ENCODE measurements at regions not wholly inside any gene's neighbourhood (a gene's known extent, or its start where the extent isn't known, plus 50 kb on each side); places are given as distances from the start of the nearest gene placed in this dataset.

DNA sequence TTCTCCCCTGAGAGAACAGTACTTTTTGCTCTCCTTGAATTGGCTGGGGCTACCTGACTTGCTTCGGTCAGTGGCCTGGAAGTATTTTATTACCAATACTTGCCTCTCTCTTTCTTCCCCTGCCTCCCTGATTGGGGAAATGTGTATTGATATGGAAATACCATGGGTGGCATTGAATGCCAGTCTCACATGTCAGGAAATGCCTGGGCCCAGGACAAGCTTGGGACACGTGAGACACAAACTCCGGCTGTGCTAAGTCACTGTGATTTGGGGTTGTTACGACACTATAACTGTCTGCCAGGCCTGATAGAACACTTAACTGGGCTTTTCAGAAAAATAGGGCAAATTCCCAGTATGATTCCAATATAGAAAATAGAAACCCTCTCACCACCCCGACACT, 238.3 kb downstream of the GADD45G start:
- Mint-ChIP-seq H3K4me1 (ENCODE audit: low read depth in 2 of 2) (no peaks in the 10 kb centered on the region), H3K27ac (no peak overlapping the region), H3K4me3 (no peak overlapping the region), H3K9me3 (no peaks in the 10 kb centered on the region), H3K36me3 (ENCODE audit: insufficient read depth) (peaks cover 2% of the 10 kb centered on the region), H3K27me3 (peaks cover 12 to 50% of the 10 kb centered on the region in 2 donors)
- ATAC-seq (replicated peaks) (no peak), DNase-seq (no peak)

DNA sequence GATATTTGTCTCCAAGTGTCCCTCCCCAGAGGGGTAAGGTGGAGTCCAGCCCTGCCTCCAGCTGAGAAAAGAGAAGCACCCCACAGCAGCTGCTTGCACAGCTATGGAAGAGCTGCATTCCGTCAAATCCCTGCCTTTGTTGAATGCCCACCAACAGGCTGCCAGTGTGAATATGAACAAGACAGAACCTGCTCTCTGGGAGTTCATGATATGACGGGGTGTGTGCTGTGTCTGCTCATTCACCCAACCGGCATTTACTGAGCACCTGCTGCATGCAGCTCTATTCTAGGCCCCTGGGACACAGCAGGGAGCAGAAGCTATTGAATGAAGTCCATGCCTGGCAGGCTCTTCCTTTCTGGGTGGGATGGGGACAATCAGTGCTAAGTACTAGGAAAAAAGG, 238.8 kb downstream of the GADD45G start:
- no peaks in the 10 kb centered on the region for H3K9me3 Mint-ChIP-seq
- no peak overlapping the region for H3K27ac Mint-ChIP-seq
- H3K27me3 Mint-ChIP-seq = peaks cover 16 to 55% of the 10 kb centered on the region in 2 donors
- no peaks in the 10 kb centered on the region for H3K4me1 Mint-ChIP-seq (ENCODE audit: low read depth in 2 of 2)
- ATAC-seq (replicated peaks) (no peak), DNase-seq (no peak)
- H3K36me3 Mint-ChIP-seq (ENCODE audit: insufficient read depth) = peaks cover 2% of the 10 kb centered on the region
- no peak overlapping the region for H3K4me3 Mint-ChIP-seq

DNA sequence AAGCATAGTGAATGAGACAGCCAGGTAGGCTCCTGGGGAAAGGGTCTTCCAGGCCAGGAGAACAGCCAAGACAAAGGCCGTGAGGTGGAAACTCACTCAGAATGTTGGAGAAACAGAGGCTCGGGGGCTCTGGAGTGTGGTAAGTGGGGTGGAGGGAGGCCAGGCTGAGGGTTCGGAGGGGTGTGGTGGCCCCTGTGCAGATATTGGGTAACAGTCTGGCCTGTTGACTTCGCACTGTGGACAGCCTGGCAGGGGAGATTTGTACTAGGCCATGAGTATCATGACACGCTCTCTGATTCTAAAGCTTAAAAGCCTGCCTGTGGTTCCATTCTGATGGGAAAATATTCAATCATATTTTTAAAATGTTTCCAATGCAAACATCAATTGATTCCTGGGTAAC, 239.3 kb downstream of the GADD45G start:
- H3K4me1 Mint-ChIP-seq (ENCODE audit: low read depth in 2 of 2) = no peaks in the 10 kb centered on the region
- peaks cover 2% of the 10 kb centered on the region for H3K36me3 Mint-ChIP-seq (ENCODE audit: insufficient read depth)
- DNase-seq (no peak), ATAC-seq (replicated peaks) (no peak)
- no peaks in the 10 kb centered on the region for H3K9me3 Mint-ChIP-seq
- H3K27me3 Mint-ChIP-seq = peaks cover 16 to 55% of the 10 kb centered on the region in 2 donors
- H3K4me3 Mint-ChIP-seq = no peak overlapping the region
- no peak overlapping the region for H3K27ac Mint-ChIP-seq

DNA sequence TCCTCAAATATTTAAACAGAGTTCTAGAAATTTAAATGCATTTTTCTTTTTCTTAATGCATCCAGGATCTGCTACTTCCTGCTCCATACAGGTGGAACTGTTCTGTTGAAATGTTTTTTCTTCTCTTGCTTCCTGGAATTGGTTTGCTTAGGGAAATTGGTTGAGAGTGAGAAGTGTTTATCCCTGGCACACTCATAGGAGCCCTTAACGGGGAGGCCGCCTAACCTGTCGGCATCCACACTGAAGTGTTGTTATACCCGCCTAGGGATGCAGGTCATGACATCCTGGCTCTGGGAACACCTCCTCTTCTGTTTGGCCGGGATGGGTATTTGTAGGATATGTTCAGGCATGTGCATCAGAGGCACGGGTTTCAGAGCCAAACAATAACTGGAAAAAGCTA, 239.7 kb downstream of the GADD45G start:
- Mint-ChIP-seq H3K4me3 (no peak overlapping the region), H3K4me1 (ENCODE audit: low read depth in 2 of 2) (no peaks in the 10 kb centered on the region), H3K9me3 (no peaks in the 10 kb centered on the region), H3K27ac (no peak overlapping the region), H3K36me3 (ENCODE audit: insufficient read depth) (peaks cover 2% of the 10 kb centered on the region), H3K27me3 (peaks cover 16 to 54% of the 10 kb centered on the region in 2 donors)
- ATAC-seq (replicated peaks) = no peak
- no peak for DNase-seq

DNA sequence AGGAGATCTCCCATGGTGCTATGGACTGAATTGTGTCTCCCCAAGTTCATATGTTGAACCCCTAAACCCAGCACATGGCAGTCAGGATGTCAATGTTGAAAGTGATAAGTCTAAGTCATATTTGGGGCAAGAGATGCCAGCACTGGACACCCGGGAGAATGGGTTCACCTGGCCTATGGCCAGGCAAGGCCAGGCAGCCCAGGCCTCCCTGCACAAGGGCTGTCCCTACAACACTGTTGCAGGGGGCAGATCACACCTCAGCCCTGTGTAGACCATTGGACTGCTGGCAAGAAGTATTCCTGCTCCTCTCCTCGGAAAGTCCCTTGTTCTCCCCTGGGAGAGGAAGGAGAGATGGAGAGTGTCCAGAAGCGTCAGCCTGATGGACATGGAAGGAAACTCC, 240.5 kb downstream of the GADD45G start:
- Mint-ChIP-seq H3K27ac (no peak overlapping the region), H3K4me3 (no peak overlapping the region), H3K9me3 (no peaks in the 10 kb centered on the region), H3K36me3 (ENCODE audit: insufficient read depth) (peaks cover 2% of the 10 kb centered on the region), H3K27me3 (peaks cover 24 to 50% of the 10 kb centered on the region in 2 donors), H3K4me1 (ENCODE audit: low read depth in 2 of 2) (no peaks in the 10 kb centered on the region)
- DNase-seq (no peak), ATAC-seq (replicated peaks) (no peak)

DNA sequence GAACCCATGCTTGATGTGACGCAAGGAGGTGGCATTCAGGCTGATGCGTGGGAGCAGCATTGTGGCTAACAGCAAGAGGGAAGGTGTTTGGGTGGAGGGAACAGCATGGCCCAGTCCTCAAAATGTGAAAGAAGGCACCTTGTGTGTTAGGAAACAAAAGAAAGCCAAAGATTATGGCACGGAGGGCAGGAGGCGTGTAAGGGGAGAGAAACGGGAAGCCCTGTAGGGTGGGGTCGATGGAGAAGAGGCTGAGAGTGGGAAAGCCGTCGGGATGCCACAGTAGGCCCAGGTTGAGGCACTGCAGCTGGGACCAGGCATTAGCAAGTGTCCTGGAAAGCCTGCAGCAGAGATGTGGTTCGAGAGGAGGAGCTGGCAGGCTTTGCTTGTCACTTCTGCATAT, 241.1 kb downstream of the GADD45G start:
- no peak overlapping the region for H3K27ac Mint-ChIP-seq

DNA sequence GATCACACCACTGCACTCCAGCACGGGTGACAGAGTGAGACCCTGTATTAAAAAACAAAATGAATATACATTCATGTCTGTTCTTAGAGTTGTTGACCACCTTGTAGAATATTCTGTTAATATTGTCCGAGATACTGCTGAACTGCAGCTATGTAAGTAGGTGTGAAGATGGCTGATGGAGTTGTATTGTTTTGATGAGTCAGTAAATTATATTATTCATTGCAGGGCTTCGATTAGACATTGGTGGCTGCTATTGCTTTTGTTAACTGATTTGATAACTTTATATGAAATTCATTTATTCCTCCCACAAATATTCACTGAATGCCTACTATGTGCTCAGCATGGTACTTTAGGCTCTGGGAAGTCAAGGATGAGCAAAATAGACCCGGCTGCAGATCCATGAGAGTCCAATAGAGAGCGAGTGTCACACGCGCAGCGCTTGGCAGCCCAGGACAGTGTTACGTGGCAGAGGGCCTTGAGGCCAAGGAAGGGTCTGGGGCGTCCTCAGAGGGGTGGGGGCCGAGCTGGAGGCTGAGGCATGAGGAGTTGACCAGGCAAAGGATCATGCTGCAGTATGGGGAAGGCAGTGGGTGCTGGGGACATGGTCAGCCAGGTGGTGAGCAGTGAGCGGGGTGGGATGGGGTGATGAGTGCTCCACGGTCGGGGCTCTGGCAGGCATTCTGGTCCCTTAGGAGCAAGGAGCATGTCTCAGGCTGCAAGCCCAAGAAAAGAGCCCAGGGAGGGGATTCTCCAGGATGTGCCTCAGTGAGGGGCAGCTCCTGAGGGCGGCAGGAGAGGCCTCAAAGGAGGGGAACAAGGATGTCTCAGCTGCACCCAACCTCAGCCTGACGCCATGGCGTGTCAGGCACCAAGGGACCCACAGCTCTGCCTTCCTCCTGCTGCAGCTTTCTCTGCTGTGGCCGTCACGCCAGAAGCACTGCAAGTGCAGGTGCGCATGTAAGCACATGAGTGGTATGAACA, 243.5 kb downstream of the GADD45G start:
- Mint-ChIP-seq H3K4me1 (ENCODE audit: low read depth in 2 of 2) (no peaks in the 10 kb centered on the region), H3K9me3 (no peaks in the 10 kb centered on the region)

More for the DNA sequence above, 241.1 kb downstream of the GADD45G start:
- no peaks in the 10 kb centered on the region for H3K4me1 Mint-ChIP-seq (ENCODE audit: low read depth in 2 of 2)
- no peak overlapping the region for H3K4me3 Mint-ChIP-seq
- DNase-seq = no peak
- H3K9me3 Mint-ChIP-seq = no peaks in the 10 kb centered on the region
- no peak for ATAC-seq (replicated peaks)
- H3K27me3 Mint-ChIP-seq = peaks cover 29 to 55% of the 10 kb centered on the region in 2 donors
- H3K36me3 Mint-ChIP-seq (ENCODE audit: insufficient read depth) = peaks cover 2% of the 10 kb centered on the region

DNA sequence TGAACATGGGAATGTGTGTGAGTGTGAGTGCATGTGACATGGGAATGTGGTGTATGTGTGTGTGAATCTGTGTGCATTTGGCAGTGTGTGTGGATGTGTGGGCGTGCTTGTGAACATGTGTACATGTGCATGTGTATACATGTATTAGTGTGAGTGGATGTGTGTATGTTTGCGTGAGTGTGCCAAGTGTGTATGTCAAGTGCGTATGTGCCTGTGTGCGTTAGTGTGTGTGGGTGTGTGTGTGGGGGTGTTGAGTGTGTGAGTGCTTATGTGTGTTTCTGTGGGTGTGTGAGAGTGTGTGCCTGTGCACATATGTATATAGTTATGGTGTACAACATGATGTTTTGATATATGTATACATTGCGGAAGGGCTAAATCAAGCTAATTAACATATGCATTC, 244.3 kb downstream of the GADD45G start:
- Mint-ChIP-seq H3K4me1 (ENCODE audit: low read depth in 2 of 2) (no peaks in the 10 kb centered on the region), H3K4me3 (no peak overlapping the region), H3K27ac (no peak overlapping the region), H3K36me3 (ENCODE audit: insufficient read depth) (no peaks in the 10 kb centered on the region), H3K9me3 (no peaks in the 10 kb centered on the region), H3K27me3 (peaks cover 23 to 30% of the 10 kb centered on the region in 2 donors)
- ATAC-seq (replicated peaks) (no peak), DNase-seq (no peak)

More for the DNA sequence above, 243.5 kb downstream of the GADD45G start:
- H3K27me3 Mint-ChIP-seq = peaks cover 23 to 37% of the 10 kb centered on the region in 2 donors
- no peaks in the 10 kb centered on the region for H3K36me3 Mint-ChIP-seq (ENCODE audit: insufficient read depth)
- no peak overlapping the region for H3K27ac Mint-ChIP-seq
- ATAC-seq (replicated peaks) (no peak), DNase-seq (no peak)
- no peak overlapping the region for H3K4me3 Mint-ChIP-seq

DNA sequence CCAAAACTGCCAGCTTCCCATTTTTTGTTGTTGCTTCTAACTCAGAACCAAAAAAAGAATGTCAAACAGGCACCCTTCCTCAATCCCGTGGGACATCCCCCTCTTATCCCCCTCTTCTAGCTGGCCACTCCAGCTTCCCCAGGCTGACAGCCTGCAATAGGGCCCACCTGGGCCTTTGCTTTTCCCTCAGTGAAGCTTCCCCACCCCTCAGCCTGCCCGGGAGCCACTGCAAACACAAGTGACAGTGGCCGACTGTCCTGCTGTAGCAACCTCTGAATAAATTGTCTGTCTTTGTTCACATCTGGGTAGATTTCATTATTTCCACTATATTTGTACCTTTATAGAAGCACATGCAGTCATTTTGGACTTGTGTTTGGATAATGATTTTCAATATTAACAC, 245.3 kb downstream of the GADD45G start:
- Mint-ChIP-seq H3K36me3 (ENCODE audit: insufficient read depth) (no peaks in the 10 kb centered on the region), H3K27me3 (peaks cover 23 to 39% of the 10 kb centered on the region in 2 donors)
- no peak for ATAC-seq (replicated peaks)

DNA sequence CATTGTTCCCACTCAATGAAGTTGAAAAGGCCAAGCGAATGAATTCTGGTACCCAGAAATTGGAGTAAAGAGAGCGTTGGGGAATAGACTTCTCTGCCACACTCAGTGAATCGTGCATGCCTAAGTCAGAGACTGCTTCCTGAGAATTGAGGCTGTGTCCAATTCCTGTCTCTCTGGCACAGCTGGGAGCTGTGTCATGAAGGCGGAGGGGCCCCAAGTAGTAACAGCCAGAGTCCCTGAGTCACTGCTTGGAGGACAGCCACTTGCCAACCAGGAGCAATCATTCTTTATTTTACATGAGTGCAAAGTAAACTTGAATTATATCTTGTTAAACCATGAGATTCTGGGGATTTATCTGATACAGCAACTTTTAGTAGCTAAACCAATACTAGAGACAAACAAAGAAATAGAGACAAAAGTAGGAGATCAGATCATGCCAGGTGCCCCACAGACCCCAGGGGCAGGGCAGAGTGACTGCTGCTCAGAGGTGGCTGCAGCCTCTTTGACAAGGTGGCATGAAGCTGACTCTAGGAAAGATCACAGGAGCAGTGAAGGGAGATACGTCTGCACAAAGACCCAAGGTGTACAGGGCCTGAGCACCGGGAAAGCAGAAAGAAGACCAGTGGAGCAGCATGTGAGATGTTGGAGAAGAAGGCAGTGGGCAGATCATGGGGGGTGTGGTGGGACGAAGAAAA, 246.0 kb downstream of the GADD45G start:
- H3K27ac Mint-ChIP-seq = no peak overlapping the region
- H3K27me3 Mint-ChIP-seq = peaks cover 23 to 41% of the 10 kb centered on the region in 2 donors
- no peaks in the 10 kb centered on the region for H3K36me3 Mint-ChIP-seq (ENCODE audit: insufficient read depth)
- ATAC-seq (replicated peaks) = no peak
- no peak for DNase-seq
- no peaks in the 10 kb centered on the region for H3K9me3 Mint-ChIP-seq
- no peaks in the 10 kb centered on the region for H3K4me1 Mint-ChIP-seq (ENCODE audit: low read depth in 2 of 2)
- H3K4me3 Mint-ChIP-seq = no peak overlapping the region

More for the DNA sequence above, 245.3 kb downstream of the GADD45G start:
- no peak overlapping the region for H3K27ac Mint-ChIP-seq
- H3K9me3 Mint-ChIP-seq = no peaks in the 10 kb centered on the region
- DNase-seq = no peak
- H3K4me3 Mint-ChIP-seq = no peak overlapping the region
- H3K4me1 Mint-ChIP-seq (ENCODE audit: low read depth in 2 of 2) = no peaks in the 10 kb centered on the region

DNA sequence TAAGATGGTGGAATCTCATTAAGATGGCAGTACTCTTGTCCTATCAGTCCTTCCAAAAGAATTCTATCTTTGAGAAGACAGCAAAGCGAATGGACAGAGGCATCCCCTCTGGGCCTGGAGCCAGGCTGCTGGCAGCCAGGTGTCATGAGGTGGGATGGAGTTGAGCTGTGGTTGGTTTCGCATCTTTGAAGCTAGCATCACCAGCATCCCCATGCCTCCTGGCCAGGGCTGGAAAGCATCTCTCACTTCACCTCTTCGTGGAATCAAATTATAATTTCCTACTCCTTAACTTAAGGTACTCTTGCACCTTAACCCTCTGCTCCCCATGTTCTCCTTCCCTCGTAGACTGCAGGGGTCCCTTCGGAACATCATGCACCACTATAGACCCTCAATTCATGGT, 248.3 kb downstream of the GADD45G start:
- Mint-ChIP-seq H3K27me3 (peaks cover 22 to 43% of the 10 kb centered on the region in 2 donors), H3K4me3 (no peak overlapping the region), H3K36me3 (ENCODE audit: insufficient read depth) (no peaks in the 10 kb centered on the region), H3K27ac (no peak overlapping the region), H3K9me3 (no peaks in the 10 kb centered on the region), H3K4me1 (ENCODE audit: low read depth in 2 of 2) (no peaks in the 10 kb centered on the region)
- no peak for ATAC-seq (replicated peaks)
- DNase-seq = no peak

DNA sequence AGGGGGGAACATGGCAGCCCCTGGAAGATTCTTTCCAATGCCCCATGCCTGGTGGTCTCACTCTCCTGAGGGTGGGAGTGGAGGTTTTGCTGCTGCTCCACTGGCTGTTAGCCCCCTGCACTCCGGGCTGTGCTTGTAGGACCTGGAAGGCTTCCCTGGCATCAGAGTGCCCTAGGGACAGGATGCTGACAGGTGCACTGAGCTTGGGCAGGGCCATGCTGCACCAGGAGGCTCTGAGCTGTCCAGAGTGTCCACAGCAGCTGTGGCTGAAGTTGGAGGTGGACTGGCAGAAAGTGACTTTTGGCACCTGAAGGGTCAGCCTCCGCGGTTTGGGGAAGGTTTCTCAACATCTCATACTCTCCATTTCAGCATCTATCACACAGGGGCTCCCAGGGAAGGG, 249.1 kb downstream of the GADD45G start:
- DNase-seq (no peak), ATAC-seq (replicated peaks) (no peak)
- Mint-ChIP-seq H3K27me3 (peaks cover 27 to 45% of the 10 kb centered on the region in 2 donors), H3K36me3 (ENCODE audit: insufficient read depth) (no peaks in the 10 kb centered on the region), H3K9me3 (no peaks in the 10 kb centered on the region), H3K4me3 (no peak overlapping the region), H3K4me1 (ENCODE audit: low read depth in 2 of 2) (peaks cover 0 to 3% of the 10 kb centered on the region in 2 donors), H3K27ac (no peak overlapping the region)

DNA sequence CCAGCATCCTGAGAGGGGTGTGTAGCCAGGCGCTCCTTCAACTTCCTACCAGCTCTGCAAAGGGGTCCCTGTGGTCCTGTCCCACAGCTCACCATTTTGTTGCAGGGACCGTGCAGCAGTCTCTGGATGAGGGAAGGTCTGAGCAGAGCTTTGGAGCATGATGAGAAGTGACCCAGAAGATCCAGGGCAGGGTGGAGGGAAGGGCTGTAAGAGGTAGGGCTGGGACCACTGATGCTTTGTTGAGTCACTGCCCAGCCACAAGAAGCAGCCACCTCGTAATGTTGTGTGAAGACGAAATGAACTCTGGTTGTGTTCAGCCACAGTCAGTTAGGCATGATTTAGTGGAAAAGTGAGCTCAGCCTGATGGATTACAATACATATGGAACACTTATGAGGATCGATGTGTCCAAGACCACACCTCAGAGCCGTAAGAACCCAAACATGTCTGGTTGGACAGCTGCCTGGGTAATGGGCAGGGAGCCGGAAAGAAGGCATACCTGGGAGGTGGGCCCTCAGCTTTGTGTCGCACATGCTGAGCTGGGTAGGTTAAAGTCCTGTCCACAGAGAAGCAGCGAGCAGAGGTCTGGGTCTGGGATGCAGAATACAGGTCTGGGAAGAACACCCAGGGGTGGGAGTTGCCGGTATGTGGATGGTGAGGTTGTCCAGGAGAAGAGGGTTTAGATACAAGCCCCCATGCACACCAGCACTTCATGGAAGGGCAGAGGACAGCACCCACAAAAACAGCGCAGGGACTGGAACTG, 250.1 kb downstream of the GADD45G start:
- Mint-ChIP-seq H3K9me3 (no peaks in the 10 kb centered on the region), H3K4me3 (no peak overlapping the region), H3K27me3 (peaks cover 27 to 55% of the 10 kb centered on the region in 2 donors), H3K27ac (no peak overlapping the region), H3K4me1 (ENCODE audit: low read depth in 2 of 2) (peaks cover 0 to 4% of the 10 kb centered on the region in 2 donors), H3K36me3 (ENCODE audit: insufficient read depth) (no peaks in the 10 kb centered on the region)
- DNase-seq = no peak
- no peak for ATAC-seq (replicated peaks)
